Ovary (tissue), 3 donors: ENCODE measurements at regions not wholly inside any gene's neighbourhood (a gene's known extent, or its start where the extent isn't known, plus 50 kb on each side); places are given as distances from the start of the nearest gene placed in this dataset.

Experiments used
- CTCF ChIP-seq, 3 donors: fragments of 450-650 bp in 2 of 3; fragments of 200-600 bp in 1 of 3; IDR thresholded peaks; one replicate each; pipeline versions ENCODE4 v1.5.1 to v1.8.0; 2016 to 2022; ENCODE audit warnings: antibody characterized with exemption in 3 of 3, mild to moderate bottlenecking in 1 of 3
- POLR2A ChIP-seq: fragments of 450-650 bp; IDR thresholded peaks from one replicate; pipeline ENCODE4 v1.6.1; 2017; ENCODE audit warnings: antibody characterized with exemption, mild to moderate bottlenecking, moderate library complexity
- donor health status: DM: no; HTN: no; CAD: no.

DNA sequence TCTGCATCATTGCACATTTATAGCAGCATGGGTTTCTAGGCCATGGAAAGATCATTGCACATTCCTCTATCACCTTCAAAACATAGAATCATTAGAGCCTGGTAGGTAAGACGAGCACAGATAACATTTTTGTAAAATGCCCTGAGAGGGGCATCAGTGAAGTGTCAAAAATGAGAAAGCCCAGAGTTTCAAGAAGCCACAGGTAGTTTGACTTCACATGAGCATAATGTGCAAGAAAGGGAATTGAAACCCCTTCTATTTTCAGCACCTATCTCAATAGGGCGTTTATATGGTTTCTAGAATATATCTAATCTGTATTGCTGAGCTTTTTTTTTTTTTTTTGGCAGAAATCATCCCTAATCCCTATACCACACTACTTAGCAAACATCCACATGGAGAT lies 2441.7 kb downstream of the ARAP2 start:
- no peak for TF ChIP-seq CTCF (IDR thresholded peaks at IDR 0.05)
- no peak for TF ChIP-seq POLR2A
